HG03103 (cell line): ENCODE measurements at regions not wholly inside any gene's neighbourhood (a gene's known extent, or its start where the extent isn't known, plus 50 kb on each side); places are given as distances from the start of the nearest gene placed in this dataset.

Experiments used
- ATAC-seq: cut with Tn5 transposase; IDR thresholded peaks from one replicate; pipeline ENCODE4 v1.9.1; 2021; ENCODE audit warnings: low read depth; ENCODE audit not compliant: unreplicated experiment

GRCh38 chr9:81532251-81532650 lies 157.1 kb downstream of the TLE1 start:
- no peak for ATAC-seq

- ATAC-seq: no peak
These were observed 157.8 kb downstream of the TLE1 start for GRCh38 chr9:81531511-81531910.

GRCh38 chr9:81530846-81531245 lies 158.5 kb downstream of the TLE1 start:
- no peak for ATAC-seq

- ATAC-seq: peak; percentile 74
These were observed 159.0 kb downstream of the TLE1 start for GRCh38 chr9:81530310-81530810.

GRCh38 chr9:81529556-81530193 lies 159.7 kb downstream of the TLE1 start:
- no peak for ATAC-seq

- no peak for ATAC-seq
These were observed 162.8 kb downstream of the TLE1 start for GRCh38 chr9:81526587-81526986.

GRCh38 chr9:81522716-81523551 lies 166.4 kb downstream of the TLE1 start:
- peak; percentile 71 for ATAC-seq

GRCh38 chr9:81521892-81522291 lies 167.5 kb downstream of the TLE1 start:
- ATAC-seq: no peak

GRCh38 chr9:81519816-81520495 lies 169.4 kb downstream of the TLE1 start:
- no peak for ATAC-seq

- no peak for ATAC-seq
These were observed 171.4 kb downstream of the TLE1 start for GRCh38 chr9:81517954-81518353.

GRCh38 chr9:81513059-81513458 lies 176.3 kb downstream of the TLE1 start:
- no peak for ATAC-seq

GRCh38 chr9:81512641-81513040 lies 176.7 kb downstream of the TLE1 start:
- no peak for ATAC-seq

- ATAC-seq: no peak
These were observed 180.9 kb downstream of the TLE1 start for GRCh38 chr9:81508476-81508875.

GRCh38 chr9:81506941-81507864 lies 182.1 kb downstream of the TLE1 start:
- no peak for ATAC-seq

- no peak for ATAC-seq
These were observed 189.8 kb downstream of the TLE1 start for GRCh38 chr9:81499594-81499993.

- no peak for ATAC-seq
These were observed 190.3 kb downstream of the TLE1 start for GRCh38 chr9:81499021-81499454.

- no peak for ATAC-seq
These were observed 190.8 kb downstream of the TLE1 start for GRCh38 chr9:81498576-81498975.

GRCh38 chr9:81497091-81497490 lies 192.3 kb downstream of the TLE1 start:
- no peak for ATAC-seq

GRCh38 chr9:81492710-81493447 lies 196.5 kb downstream of the TLE1 start:
- ATAC-seq: no peak
